GM23338 (cell line): ENCODE measurements at regions not wholly inside any gene's neighbourhood (a gene's known extent, or its start where the extent isn't known, plus 50 kb on each side); places are given as distances from the start of the nearest gene placed in this dataset.

Experiments used
- ATAC-seq: fragments of 200-7000 bp; cut with Tn5 transposase; 3 replicates; pipeline ENCODE4 v1.9.1; 2020
- DNase-seq: peaks from one replicate; pipeline ENCODE4 v3.0.0-alpha.2; 2015; ENCODE audit warnings: low spot score
- H2AFZ ChIP-seq: fragments of 200-600 bp; sonication (generic); 2 replicates; pipeline ENCODE4 v1.8.0; 2016; ENCODE audit warnings: antibody characterized with exemption, mild to moderate bottlenecking, moderate library complexity
- H3F3A ChIP-seq: fragments of 200-600 bp; sonication (generic); replicated peaks from 2 replicates; pipeline ENCODE4 v1.8.0; 2017; ENCODE audit warnings: antibody characterized with exemption, mixed run types, low read depth
- H3K27ac ChIP-seq: fragments of 200-600 bp; sonication (generic); 2 replicates; pipeline ENCODE4 v1.6.1; 2016; ENCODE audit warnings: low read depth
- H3K27me3 ChIP-seq: fragments of 200-600 bp; sonication (generic); 2 replicates; pipeline ENCODE4 v1.8.0; 2016; ENCODE audit warnings: mild to moderate bottlenecking, mixed run types, moderate library complexity; ENCODE audit not compliant: insufficient read depth
- H3K36me3 ChIP-seq: fragments of 200-600 bp; sonication (generic); 2 replicates; pipeline ENCODE4 v1.8.0; 2016; ENCODE audit warnings: mild to moderate bottlenecking; ENCODE audit not compliant: insufficient read depth
- H3K4me1 ChIP-seq: fragments of 200-600 bp; sonication (generic); 2 replicates; pipeline ENCODE4 v1.8.0; 2016; ENCODE audit warnings: mild to moderate bottlenecking, moderate library complexity; ENCODE audit not compliant: insufficient read depth
- H3K4me2 ChIP-seq: fragments of 200-600 bp; sonication (generic); 2 replicates; pipeline ENCODE4 v1.7.1; 2017; ENCODE audit warnings: mixed run types
- H3K4me3 ChIP-seq: fragments of 200-600 bp; sonication (generic); 2 replicates; pipeline ENCODE4 v1.6.1; 2016; ENCODE audit warnings: mixed run types
- H3K79me2 ChIP-seq: fragments of 200-600 bp; sonication (generic); replicated peaks from 2 replicates; pipeline ENCODE4 v1.8.0; 2017; ENCODE audit warnings: mild to moderate bottlenecking; ENCODE audit not compliant: insufficient read depth
- H3K9me2 ChIP-seq: fragments of 200-600 bp; sonication (generic); 2 replicates; pipeline ENCODE4 v1.8.0; 2017; ENCODE audit not compliant: insufficient read depth
- H4K20me1 ChIP-seq: fragments of 200-600 bp; sonication (generic); replicated peaks from 2 replicates; pipeline ENCODE4 v1.8.0; 2017; ENCODE audit warnings: mild to moderate bottlenecking; ENCODE audit not compliant: insufficient read depth
- H3K27ac Mint-ChIP-seq: 2 replicates; pipeline ENCODE4 v1.8.0; 2020; ENCODE audit warnings: inconsistent platforms, mild to moderate bottlenecking, moderate library complexity, mixed read lengths
- H3K27me3 Mint-ChIP-seq: 3 replicates; pipeline ENCODE4 v1.8.0; 2022; ENCODE audit warnings: low read depth, mild to moderate bottlenecking, moderate library complexity, mixed read lengths, inconsistent platforms; ENCODE audit not compliant: insufficient read depth, poor library complexity
- H3K36me3 Mint-ChIP-seq: 3 replicates; pipeline ENCODE4 v1.8.0; 2021; ENCODE audit warnings: low read depth, mild to moderate bottlenecking, inconsistent platforms, moderate library complexity, mixed read lengths
- H3K4me1 Mint-ChIP-seq: 3 replicates; pipeline ENCODE4 v1.8.0; 2020; ENCODE audit warnings: mild to moderate bottlenecking, inconsistent platforms, mixed read lengths
- H3K4me3 Mint-ChIP-seq: 3 replicates; pipeline ENCODE4 v1.8.0; 2021; ENCODE audit warnings: moderate library complexity, mild to moderate bottlenecking, inconsistent platforms, mixed read lengths
- H3K9me3 Mint-ChIP-seq: 3 replicates; pipeline ENCODE4 v1.8.0; 2020; ENCODE audit warnings: moderate library complexity, mild to moderate bottlenecking, inconsistent platforms, mixed read lengths
- CREB1 ChIP-seq: fragments of 250-450 bp; sonication (Bioruptor Pico); IDR thresholded peaks from 2 replicates; pipeline ENCODE4 v1.5.0; 2020; ENCODE audit warnings: low read depth, mild to moderate bottlenecking, moderate library complexity
- ETS1 ChIP-seq: IDR thresholded peaks from 2 replicates; pipeline ENCODE4 v1.6.1; 2016; ENCODE audit warnings: antibody characterized with exemption
- EZH2 ChIP-seq: fragments of 200-600 bp; sonication (generic); IDR thresholded peaks from one replicate; pipeline ENCODE4 v1.8.0; 2017; ENCODE audit warnings: antibody characterized with exemption, mild to moderate bottlenecking, low read depth; ENCODE audit not compliant: unreplicated experiment
- EZH2phosphoT487 ChIP-seq: fragments of 200-600 bp; sonication (generic); IDR thresholded peaks from one replicate; pipeline ENCODE4 v1.8.1; 2018; ENCODE audit warnings: antibody characterized with exemption; ENCODE audit not compliant: unreplicated experiment
- JUNB ChIP-seq: IDR thresholded peaks from one replicate; pipeline ENCODE4 v1.6.1; 2016; ENCODE audit warnings: antibody characterized with exemption; ENCODE audit not compliant: unreplicated experiment
- NANOG ChIP-seq: IDR thresholded peaks from 2 replicates; pipeline ENCODE4 v1.6.1; 2016; ENCODE audit warnings: antibody characterized with exemption, borderline replicate concordance
- POLR2AphosphoS5 ChIP-seq: IDR thresholded peaks from 2 replicates; pipeline ENCODE4 v1.6.1; 2016; ENCODE audit warnings: antibody characterized with exemption, low read depth
- REST ChIP-seq: IDR thresholded peaks from one replicate; pipeline ENCODE4 v1.6.1; 2018; ENCODE audit warnings: antibody characterized with exemption; ENCODE audit not compliant: unreplicated experiment
- STAT1 ChIP-seq: IDR thresholded peaks from one replicate; pipeline ENCODE4 v1.6.1; 2016; ENCODE audit warnings: antibody characterized with exemption; ENCODE audit not compliant: unreplicated experiment
- ZNF114 ChIP-seq: fragments of 250-450 bp; sonication (Bioruptor Pico); IDR thresholded peaks from 2 replicates; pipeline ENCODE4 v1.5.0; 2020; ENCODE audit warnings: mild to moderate bottlenecking, moderate library complexity
- ZNF331 ChIP-seq: fragments of 250-450 bp; sonication (Bioruptor Pico); IDR thresholded peaks from 2 replicates; pipeline ENCODE4 v1.5.0; 2020; ENCODE audit warnings: low read depth, mild to moderate bottlenecking, moderate library complexity
- ZNF462 ChIP-seq: fragments of 250-450 bp; sonication (Bioruptor Pico); IDR thresholded peaks from 2 replicates; pipeline ENCODE4 v1.5.0; 2020; ENCODE audit warnings: mild to moderate bottlenecking, moderate library complexity
- TF ChIP-seq, protein P1 (sequence below), 2 experiments: fragments of 200-600 bp in 1 of 2; sonication (generic) in 1 of 2; conservative IDR thresholded peaks; 2 replicates each; pipeline versions ENCODE4 v1.5.1 to v1.6.1; 2016 to 2017; ENCODE audit warnings: antibody characterized with exemption in 2 of 2, low read depth in 2 of 2, mild to moderate bottlenecking in 2 of 2, moderate library complexity in 1 of 2

GRCh38 chr12:85625467-85625866 is 210.7 kb downstream of the RASSF9 start:
- Histone ChIP-seq H3K4me1 (no peaks in the 10 kb centered on the region), H3K36me3 (no peaks in the 10 kb centered on the region), H3K4me3 (no peak overlapping the region), H3K79me2 (no peaks in the 10 kb centered on the region), H3K27ac (no peak overlapping the region), H3K27me3 (no peaks in the 10 kb centered on the region), H3K9me2 (no peaks in the 10 kb centered on the region), H3K4me2 (no peak overlapping the region), H4K20me1 (no peaks in the 10 kb centered on the region), H3F3A (no peaks in the 10 kb centered on the region), H2AFZ (no peak overlapping the region)
- Mint-ChIP-seq H3K27ac (no peak overlapping the region), H3K9me3 (no peaks in the 10 kb centered on the region; the same call in 2 of the 3 replicates), H3K4me3 (no peak overlapping the region), H3K36me3 (no peaks in the 10 kb centered on the region), H3K27me3 (no peaks in the 10 kb centered on the region), H3K4me1 (0 out of 3 replicates have a peak, but pooled peaks cover 3% of the 10 kb centered on the region)
- no peak for ATAC-seq
- TF ChIP-seq CREB1 (CRISPR knock-in tag) (no peak), EZH2phosphoT487 (no peak), NANOG (no peak), ETS1 (no peak), STAT1 (no peak), ZNF331 (CRISPR knock-in tag) (no peak), ZNF114 (CRISPR knock-in tag) (no peak), EZH2 (no peak), ZNF462 (CRISPR knock-in tag) (no peak), POLR2AphosphoS5 (no peak), REST (no peak), JUNB (no peak)
- TF ChIP-seq, protein P1, sequence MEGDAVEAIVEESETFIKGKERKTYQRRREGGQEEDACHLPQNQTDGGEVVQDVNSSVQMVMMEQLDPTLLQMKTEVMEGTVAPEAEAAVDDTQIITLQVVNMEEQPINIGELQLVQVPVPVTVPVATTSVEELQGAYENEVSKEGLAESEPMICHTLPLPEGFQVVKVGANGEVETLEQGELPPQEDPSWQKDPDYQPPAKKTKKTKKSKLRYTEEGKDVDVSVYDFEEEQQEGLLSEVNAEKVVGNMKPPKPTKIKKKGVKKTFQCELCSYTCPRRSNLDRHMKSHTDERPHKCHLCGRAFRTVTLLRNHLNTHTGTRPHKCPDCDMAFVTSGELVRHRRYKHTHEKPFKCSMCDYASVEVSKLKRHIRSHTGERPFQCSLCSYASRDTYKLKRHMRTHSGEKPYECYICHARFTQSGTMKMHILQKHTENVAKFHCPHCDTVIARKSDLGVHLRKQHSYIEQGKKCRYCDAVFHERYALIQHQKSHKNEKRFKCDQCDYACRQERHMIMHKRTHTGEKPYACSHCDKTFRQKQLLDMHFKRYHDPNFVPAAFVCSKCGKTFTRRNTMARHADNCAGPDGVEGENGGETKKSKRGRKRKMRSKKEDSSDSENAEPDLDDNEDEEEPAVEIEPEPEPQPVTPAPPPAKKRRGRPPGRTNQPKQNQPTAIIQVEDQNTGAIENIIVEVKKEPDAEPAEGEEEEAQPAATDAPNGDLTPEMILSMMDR (conservative IDR thresholded peaks at IDR 0.05; ENCODE audit: low read depth in 2 of 2): no peak
- no peak for DNase-seq
